Ammon's horn (tissue), 1 donor: ENCODE measurements at regions not wholly inside any gene's neighbourhood (a gene's known extent, or its start where the extent isn't known, plus 50 kb on each side); places are given as distances from the start of the nearest gene placed in this dataset.
"Not testable (repeated sequence)": the region's sequence is repeated elsewhere in the genome, so short reads cannot be mapped to it uniquely, and the experiment has no call there.

Source experiments
- DNase-seq: peaks from one replicate; pipeline ENCODE4 v3.0.0-alpha.2; 2016; ENCODE audit warnings: low spot score

DNA sequence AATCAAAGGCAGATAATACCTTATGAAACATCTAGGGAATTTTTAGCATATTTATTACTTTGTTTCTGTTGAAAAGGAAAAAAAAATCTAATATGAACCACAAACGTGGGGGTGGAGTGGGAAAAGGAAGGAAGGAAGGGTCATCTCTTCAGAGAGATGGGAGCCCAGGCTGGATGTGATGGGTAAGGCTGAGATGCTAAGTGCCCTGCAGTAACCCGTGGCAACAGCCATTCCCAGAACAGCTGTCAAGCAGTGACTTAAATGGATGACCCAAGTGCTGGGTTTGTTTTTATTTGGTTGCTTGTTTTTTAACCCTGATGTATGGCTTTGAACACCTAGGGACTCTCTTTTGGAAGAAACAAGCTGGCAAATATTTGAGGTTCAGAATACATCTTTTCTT lies 50.7 kb upstream of the KLF7 start:
- DNase-seq = no peak

DNA sequence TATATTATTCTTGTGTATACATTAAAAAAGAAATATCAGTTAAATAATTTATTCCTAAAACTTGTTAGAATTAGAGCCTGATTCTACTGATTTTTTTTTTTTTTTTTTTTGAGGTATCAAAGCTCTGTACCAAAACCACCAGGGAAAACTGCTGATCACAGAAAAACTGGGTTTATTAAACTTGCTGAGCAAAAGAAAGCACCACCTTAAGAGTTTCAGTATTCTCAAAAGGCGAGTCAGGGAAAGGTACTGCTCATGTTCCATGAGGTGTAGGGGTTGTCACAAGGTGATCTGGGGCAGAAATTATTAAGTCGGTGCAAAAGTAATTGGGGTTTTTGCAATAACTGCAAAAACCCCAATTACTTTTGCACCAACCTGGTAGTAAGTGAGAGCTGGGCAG lies 51.7 kb upstream of the KLF7 start:
- no peak for DNase-seq

DNA sequence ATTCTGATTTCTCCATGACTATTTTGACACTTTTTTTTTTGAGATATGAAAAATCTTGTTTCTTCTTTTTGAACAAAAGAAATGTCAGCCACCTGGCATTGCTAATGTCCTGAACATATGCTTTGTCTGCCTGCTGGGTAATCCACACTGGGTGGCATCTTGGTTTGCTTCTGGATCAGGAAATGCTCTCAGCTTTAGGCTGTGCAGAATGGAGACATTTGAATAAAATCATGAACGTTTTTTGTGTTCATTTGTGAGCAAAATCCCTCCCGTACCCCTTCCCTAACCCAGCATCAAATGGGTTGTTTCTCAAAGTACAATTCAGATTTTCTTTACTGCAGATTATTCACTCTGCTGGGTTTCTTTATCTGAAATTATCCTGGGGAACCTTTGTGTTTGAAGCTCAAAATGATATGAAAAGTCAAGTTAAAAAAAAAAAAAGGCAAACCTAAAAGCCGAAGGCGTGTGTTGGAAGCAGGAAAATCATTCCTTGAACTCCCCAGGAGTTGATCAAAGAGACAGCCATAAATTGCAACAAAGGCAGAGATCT lies 53.4 kb upstream of the KLF7 start:
- no peak for DNase-seq

DNA sequence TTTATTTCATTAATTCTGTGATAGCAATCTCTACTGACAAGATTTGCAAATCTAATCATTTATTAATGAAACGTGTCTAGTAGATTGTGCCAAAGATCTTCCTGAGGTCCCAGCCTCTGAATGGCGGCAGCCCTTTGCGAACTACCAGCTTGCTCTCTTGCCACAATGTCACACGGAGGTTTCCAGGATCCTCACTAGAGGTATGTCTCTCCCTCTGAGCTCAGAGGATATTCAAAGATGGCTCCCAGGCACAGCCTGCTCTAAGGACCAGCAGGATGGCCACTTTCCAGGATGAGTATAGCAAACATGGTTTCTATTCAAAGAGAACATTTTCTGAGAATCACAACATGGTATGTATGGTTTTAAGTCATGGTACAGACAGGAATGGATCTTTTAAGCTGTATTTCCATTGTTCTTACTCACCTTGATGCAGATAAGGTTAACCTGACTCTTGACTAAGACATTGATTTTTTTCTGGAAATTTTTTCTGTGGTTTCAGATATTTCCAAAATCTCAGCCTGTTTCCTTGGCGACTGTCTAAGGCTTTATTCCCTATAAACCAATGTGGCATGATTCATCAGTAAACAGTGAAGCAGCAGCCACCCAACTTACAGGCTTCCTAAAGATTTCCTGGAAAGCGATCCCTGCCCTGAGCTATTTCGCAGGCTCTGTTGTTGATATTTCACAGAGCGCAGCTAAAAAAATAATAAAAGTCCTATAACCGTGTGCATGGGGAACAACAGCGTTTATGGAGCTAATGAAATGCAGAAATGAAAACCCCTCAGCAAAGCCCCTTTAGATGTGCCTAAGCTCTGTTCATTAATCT lies 54.1 kb upstream of the KLF7 start:
- DNase-seq = no peak

DNA sequence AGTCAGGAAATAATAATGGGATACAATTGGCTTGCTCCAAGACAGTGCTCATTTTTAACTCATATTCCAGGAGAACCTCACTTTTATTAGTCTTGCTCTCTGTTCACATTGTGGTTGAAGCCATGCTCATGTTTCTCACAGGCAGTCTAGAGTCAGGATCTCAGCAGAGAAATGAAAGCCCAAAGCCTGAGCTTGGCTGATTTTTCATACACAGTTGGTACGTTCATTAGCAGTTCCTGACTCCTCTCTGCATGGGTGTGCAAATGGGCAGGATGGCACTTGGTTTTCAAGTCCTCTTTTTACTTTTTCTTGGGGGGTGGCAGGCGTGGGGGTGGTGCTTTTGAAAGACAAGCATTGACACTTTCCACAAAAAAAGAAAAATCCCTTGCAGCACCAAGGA lies 56.0 kb upstream of the KLF7 start:
- no peak for DNase-seq

DNA sequence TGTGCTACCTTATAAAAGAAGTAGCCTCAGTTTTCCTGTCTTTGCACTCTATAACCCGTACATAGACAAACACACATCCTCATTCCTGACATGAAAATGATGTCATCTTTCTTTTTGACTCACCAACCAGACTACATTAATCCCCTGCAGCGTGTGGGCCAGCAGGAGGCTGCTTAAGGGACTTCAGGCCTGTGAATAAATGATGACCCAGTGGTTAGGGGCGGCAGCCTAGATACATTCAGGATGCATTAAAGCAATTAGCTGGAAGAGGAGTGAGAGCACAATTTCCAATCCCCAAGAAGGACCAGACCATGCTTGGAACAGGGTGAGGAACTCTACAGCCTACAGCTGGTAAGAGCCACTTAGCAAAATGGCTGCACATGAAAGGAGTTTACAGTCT lies 57.3 kb upstream of the KLF7 start:
- DNase-seq = no peak

DNA sequence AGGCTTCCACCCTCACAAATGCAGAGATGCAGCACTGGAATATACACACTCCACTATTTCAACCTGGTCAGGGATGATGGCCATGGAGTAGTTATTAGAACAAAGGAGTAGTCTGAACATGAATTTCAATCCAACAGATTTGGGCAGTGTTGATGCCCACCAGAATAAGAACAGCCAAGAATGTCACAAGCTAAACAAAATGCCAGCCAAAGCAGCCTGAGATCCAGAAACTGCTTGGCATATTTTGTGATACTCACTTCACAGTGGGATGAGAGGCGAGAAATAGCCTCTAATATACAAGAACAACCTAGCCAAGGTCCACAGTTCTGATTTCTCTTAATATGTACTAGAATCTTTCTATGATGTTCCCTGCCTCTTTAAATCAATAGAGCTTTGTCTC lies 58.6 kb upstream of the KLF7 start:
- DNase-seq = no peak

DNA sequence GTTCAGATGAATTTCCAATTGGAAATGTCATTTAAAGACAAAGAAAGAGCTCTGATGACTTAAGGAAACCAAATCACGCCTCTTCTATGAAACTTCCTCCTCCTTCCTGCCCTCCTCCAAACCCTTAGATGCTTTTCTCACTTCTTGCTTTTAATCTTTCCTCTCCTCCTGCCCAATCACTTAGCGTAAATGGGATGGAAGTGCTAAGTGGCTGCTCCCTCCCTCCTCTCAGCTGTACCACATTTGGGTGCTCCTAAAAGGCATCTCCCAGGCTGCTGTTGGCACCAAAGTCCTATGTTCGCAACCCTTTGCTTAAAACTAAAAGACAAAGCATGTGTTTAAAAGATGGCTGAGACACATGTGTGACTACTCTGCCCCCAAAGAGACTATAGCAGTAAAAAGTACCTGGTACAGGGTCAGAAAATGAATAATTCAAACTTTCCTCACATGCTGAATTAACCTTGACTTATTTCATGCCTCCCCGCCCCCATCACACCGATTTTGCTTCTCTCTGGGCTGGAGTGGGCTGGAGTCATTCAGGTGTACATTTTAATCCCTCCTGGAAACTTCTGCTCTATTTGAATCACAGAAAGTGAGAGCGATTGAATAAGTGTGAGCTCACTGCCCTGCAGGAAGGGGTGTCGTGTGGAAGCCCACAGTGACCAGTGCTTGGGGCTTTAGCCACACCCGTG lies 59.2 kb upstream of the KLF7 start:
- DNase-seq = no peak

DNA sequence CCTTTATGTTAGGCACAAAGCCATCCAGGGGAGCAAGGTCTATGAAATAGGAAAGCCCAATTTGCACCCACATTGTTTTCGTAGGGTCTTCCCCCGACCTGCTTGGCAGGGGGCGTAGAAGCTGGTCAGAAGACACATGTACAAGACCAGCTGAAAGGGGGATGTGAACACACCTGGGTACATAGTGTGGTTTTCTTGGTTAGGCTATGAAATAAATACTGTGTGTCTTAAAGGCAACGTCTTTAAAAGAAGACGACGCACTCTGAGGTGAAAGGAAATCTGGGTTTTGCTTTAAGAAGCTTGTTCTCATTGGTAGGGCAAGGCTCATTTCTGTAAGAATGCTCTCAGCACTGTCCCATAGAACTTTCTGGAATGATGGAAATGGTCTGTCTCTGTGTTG lies 60.0 kb upstream of the KLF7 start:
- no peak for DNase-seq

DNA sequence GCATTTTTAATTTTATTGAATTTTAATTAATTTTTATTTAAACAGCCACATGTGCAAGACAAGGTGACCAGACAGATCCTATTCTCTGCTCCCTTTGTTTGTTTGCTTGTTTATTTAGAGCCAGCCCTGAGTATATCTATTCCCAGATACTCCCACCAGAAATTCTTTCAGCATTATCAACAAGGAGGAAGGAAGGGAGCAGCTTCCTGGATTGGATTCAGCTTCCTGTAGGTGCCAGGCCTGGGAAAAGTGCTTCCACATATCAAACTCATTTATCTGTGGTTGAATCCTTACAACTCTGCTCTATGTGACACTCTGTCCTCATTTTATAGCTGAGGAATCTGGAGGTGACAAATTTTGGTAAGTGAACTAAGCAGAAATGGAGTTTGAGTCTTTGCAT lies 60.5 kb upstream of the KLF7 start:
- DNase-seq = no peak

DNA sequence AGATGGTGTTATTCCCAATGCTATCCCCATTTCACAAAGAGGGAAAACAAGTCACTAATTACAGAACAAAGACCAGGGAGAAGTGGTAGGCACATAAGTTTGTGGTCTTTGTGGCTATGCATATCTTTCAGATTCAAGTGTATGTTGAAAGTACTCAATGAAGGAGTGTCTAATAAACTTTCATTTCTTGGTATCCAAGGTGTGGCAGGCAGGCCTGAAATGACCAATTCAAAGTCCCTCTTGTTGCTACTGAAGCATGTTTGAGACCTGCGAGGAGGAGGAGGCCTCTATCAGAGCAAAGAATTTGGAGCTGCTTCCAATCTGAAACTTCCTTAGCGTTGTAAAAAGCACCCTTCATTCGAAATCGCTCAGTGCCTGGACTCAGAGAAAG lies 60.9 kb upstream of the KLF7 start:
- no peak for DNase-seq

DNA sequence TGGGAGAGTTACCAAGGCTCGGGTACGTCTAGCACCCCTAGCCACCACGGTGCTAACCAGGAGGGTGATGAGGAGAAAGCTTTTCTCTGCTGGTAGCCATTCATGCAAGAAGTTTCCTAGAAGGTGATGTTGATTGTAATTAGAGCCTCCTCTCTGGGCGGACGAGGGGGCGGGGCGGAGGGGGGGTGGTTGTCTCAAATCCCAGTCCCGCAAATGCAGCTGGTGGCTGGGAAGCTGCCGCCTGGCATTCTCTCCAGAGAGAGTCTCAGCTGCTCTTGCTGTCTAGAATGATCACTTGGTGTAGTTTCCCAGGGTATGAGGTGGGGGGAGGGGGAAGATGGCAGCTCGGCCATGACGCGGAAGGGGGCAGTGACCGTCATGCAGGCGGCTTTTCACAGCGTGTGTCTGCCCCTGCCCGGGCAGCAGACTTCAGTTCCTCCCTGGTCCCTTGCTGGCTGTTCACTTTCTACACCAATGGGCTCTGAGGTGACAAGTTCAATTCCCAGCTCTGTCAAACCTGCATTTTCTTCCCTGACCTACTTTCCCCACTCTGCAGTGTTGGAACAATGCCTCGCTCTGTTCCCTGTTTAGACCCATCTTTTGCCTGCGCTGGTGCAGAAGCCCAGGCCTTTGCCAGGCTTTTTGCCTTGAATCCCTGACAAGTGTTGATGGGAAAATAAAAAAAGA lies 61.5 kb upstream of the KLF7 start:
- peak; percentile 86 for DNase-seq

DNA sequence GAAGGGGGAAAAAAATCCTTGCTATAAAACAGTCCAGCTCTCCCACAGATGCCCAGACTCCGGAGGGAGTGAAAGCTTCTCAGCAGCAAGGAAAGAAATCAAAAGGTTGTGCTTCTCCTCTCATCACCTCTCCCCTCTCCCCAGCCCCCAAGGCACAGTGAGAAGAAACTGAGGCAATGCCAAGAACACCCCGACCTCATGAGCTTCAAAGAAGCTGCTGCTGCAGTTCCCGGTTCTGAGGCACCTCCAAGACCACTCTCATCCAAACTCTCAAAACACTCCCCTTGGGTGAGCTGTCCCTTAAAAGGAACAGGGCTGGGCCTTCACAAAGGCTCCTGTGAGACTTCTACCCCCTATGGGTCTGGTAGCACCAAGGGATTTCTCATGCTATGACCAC lies 62.0 kb upstream of the KLF7 start:
- no peak for DNase-seq

DNA sequence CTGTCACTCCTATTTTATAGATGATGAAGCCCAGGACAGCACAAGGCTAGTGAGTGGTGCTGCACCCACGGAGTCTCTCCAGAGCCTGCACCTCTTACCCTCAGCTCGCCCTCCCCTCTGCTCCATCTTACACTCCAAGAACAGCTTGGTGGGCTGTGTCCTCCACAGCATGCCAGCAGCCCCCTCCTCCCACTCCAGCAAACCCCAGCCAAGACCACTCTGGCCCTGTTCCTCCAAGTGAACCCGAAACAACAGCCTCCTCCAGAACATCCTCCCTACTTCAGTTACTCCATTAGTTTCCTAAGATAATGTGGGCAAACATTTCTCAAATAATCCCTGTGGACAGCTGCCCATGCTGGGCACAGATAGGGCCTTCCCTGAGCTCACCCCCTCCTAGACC lies 62.7 kb upstream of the KLF7 start:
- DNase-seq = no peak

DNA sequence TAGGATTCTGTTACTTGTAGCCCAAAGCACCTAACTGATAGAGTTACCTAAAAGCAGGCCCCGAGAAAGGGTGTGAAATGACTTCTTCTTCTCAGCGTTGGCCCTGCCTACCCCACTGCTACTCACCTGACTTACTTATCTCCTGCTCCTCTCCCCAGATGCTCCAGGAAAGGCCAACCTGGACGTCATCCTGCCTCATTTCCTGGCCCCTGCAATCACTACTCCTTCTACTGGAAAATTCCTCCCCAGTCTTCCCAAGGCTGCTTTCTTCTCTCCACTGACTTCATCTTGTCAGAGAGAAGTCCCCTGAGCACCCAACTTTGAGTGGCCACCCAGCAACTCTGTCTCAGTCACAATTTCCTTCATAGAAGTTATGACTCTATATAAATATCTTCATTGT lies 63.4 kb upstream of the KLF7 start:
- DNase-seq = no peak

DNA sequence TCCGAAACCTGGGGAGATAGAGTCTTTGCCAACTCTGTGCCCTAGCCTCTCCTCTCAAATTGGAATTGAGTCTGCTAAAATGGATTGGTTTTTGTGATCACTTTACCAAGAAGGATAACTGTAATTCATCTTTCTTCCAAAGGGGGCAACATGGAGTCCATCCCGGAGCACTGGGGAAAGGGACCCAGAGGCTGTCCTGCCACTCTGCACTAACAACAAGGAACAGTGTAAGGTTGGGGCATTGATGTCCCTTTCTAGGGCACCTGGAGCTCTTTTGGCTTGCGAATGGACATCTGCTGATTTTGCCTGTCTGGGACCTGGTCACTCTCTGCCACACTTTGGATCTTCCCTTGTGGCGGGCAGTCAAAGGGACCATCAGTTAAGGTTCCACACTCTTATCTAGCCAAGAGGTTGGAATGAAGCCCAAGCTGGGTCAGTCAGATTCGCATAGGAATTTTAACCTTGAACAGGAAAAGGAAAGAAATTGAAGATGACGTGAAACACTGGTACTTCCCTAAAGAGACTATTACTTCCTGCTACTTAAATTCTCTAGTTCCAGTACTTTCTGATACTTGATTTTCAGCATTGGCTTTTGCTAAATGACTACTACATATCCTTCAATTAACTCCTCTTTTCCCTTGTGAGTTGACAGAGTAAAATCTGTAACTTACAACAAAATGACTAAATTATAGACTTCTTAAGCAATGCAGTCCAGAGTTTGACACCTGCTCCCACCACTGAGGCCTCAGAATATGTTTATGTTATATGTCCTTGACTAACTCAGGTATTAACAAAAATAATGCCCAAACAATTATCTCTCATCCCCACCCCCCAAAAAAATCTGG lies 64.7 kb upstream of the KLF7 start:
- DNase-seq = no peak

DNA sequence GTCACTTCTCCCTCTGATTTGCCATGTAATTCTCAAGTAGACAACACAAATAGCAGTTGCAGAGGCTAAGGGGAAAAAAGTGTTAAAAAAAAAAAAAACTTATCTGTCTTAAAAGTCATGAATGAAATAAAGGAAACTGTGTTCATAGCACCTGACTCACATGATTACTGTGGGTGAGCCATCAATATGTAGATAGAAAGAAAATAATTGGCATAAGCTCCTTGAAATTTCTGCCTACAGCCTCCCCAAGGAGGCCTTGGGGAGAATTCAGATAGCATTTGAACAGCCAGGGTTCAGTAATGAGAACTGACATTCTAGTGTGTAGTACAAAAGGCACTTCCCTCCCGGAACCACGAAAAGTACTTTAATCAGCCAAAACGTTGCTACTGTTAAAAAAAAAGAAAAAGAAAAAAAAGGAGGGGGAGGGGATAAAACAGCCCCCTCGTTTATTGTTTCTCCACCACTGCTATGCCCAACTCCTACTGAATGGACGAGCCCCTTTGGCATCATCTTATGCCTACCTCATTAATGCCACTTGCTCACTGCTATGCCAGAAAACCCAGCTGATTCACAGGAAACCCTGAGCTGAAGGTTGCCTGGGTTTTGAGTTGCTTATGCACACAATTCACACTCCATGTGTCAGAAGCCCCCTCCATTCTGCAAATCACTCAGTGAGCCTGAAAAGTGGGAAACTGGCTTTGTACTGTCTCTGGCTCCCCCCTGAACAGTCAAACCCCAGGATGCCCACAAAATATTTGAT lies 65.5 kb upstream of the KLF7 start:
- no peak for DNase-seq

DNA sequence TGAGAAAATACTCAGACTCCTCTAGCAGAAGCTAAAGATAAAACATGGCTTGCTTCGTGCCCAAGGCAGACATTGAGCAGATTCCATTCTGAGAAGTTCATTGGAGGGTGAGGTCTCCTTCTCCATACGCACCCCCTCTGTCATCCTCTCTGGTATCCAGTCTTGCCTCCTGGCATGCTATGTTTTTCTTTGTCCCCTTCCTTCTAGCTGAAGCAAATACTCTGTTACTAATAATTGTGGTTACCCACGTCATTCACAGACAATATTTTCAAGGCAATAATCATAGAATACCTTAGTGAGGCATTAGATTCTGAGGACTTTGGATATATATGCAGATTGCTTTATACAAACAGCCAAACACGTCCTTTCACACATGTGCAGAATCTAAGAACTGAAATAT lies 66.2 kb upstream of the KLF7 start:
- DNase-seq = no peak

DNA sequence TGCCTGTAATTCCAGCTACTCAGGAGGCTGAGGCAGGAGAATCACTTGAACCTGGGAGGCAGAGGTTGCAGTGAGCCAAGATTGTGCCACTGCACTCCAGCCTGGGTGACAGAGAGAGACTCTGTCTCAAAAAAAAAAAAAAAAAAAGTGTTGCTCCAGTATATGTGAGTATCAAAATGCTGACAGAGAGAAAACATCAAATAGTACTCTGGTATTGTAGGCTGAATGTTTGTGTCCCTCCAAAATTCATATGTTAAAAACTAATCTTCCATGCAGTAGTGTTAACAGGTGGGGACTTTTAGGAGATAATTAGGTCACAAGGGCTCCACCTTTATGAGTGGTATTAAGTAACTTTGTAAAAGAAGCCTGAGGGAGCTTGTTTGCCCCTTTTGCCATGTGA lies 67.4 kb upstream of the KLF7 start:
- DNase-seq = not testable (repeated sequence)

DNA sequence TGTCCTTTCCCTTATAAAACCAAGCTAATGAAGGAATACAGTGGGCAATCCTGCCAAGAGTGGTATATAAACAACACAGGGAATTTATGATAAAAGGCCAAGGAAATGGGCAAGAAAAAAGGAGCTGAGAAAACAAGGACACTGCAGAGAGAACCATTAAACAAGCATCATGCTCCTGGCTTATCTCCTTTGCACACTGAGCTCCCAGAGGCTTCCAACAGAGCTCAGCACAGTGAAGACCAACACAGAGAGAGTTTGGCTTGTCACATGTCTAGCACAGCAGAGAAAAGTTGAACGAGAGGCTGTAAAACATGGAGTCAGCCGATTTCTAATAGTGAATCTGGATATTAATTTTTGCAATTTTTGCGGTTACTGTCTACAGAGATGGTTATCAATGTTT lies 68.0 kb upstream of the KLF7 start:
- no peak for DNase-seq

DNA sequence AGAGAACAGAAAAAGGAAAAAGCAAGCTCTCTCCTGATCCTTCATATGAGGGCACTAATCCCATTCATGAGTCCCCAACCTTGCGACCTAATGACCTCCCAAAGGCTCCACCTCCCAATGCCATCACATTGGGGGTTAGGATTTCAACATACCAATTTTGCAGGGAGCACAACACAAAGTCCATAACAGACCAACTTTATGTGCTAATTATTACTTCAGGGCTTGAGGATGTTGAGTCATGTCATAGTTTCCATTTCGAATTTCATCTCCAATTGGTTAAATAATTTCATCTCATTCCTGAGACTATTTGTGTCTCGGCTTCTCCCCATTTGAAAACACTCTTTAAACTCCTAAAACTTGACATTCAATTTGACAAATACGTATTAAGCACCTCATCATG lies 69.9 kb upstream of the KLF7 start:
- DNase-seq = no peak
